ENCODE measurements at regions not wholly inside any gene's neighbourhood (a gene's known extent, or its start where the extent isn't known, plus 50 kb on each side); places are given as distances from the start of the nearest gene placed in this dataset.

GRCh38 chr15:70465812-70466211 lies 297.5 kb downstream of the UACA start:
- TF ChIP-seq CTCF (IDR thresholded peaks at IDR 0.05; ENCODE audit: poor library complexity) (no peak), EZH2phosphoT487 (IDR thresholded peaks at IDR 0.05; ENCODE audit: low read depth, severe bottlenecking, unreplicated experiment) (no peak)

Measured in hepatocyte (in vitro differentiated cells).